Ovary (tissue), 7 donors: ENCODE measurements at regions not wholly inside any gene's neighbourhood (a gene's known extent, or its start where the extent isn't known, plus 50 kb on each side); places are given as distances from the start of the nearest gene placed in this dataset.

Source experiments
- DNase-seq, 5 donors: peaks; one replicate each; pipeline ENCODE4 v3.0.0-alpha.2; 2019 to 2020
- H3K27ac ChIP-seq, 2 donors: fragments of 200-600 bp; one replicate each; pipeline versions ENCODE4 v1.5.1 to v1.8.0; 2019 to 2022
- H3K27me3 ChIP-seq: fragments of 200-600 bp; one replicate; pipeline ENCODE4 v1.8.0; 2022
- H3K36me3 ChIP-seq: fragments of 200-600 bp; sonication (generic); one replicate; pipeline ENCODE4 v1.5.1; 2019
- H3K4me1 ChIP-seq: one replicate; pipeline ENCODE4 v1.8.1; 2013; ENCODE audit warnings: mild to moderate bottlenecking, moderate library complexity; ENCODE audit not compliant: insufficient read depth
- H3K4me3 ChIP-seq: fragments of 200-600 bp; sonication (generic); one replicate; pipeline ENCODE4 v1.5.1; 2017
- H3K9me3 ChIP-seq, 2 donors: fragments of 200-600 bp in 1 of 2; sonication (generic) in 1 of 2; one replicate each; pipeline versions ENCODE4 v1.5.1 to v1.8.1; 2013 to 2019; ENCODE audit warnings: mild to moderate bottlenecking in 1 of 2, moderate library complexity in 1 of 2
- EP300 ChIP-seq: sonication (generic); formaldehyde crosslinking; IDR thresholded peaks from one replicate; pipeline ENCODE4 v1.6.1; 2017; ENCODE audit warnings: antibody characterized with exemption
- POLR2A ChIP-seq: fragments of 450-650 bp; IDR thresholded peaks from one replicate; pipeline ENCODE4 v1.6.1; 2017; ENCODE audit warnings: antibody characterized with exemption, mild to moderate bottlenecking, moderate library complexity
- WGBS, 3 donors: extraction: QIAGEN DNeasy Blood & Tissue Kit in 1 of 3; methylation state at CpG; one replicate each; pipeline versions ENCODE4 v1.1.5 to v1.1.7; 2013 to 2017; 5-methylcytosine and 5-hydroxymethylcytosine counted together
- intact Hi-C, 4 donors: fragments of 100-400 bp; cut with DNase I; formaldehyde crosslinking; loops; one replicate each; pipeline versions ENCODE4 v1.11.0 to v1.15.1; 2022 to 2023
- TF ChIP-seq, protein P1 (sequence below), 3 donors: fragments of 450-650 bp in 2 of 3; fragments of 200-600 bp in 1 of 3; IDR thresholded peaks; one replicate each; pipeline versions ENCODE4 v1.5.1 to v1.8.0; 2016 to 2022; ENCODE audit warnings: antibody characterized with exemption in 3 of 3, mild to moderate bottlenecking in 1 of 3
- donor health status: DM: no; HTN: no; CAD: no; lungs with moderate emphysema.
- donor health status: DM: no; HTN: no; CAD: no.
- donor health status: Bipolar disorder and iron deficiency.
- donor health status: DM: no; HTN: no; CAD: no.
- donor health status: DM: yes; HTN: yes; CAD: no.

DNA sequence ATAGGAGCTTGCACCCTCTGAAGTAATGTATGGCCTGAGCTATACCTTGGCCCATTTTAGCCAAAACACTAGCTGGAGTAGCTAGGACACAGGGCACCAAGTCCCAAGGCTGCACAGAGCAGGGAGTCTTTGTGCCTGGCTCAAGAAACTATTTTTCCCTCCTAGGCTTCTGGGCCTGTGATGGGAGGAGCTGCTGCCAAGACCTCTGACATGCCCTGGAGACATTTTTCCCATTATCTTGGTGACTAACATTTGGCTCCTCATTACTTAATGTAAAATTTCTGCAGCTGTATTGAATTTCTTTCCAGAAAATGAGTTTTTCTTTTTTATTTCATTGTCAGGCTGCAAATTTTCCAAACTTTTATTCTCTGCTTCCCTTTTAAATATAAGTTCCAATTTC is 1099.2 kb downstream of the CDH18 start:
- H3K9me3 ChIP-seq = no peaks in the 10 kb centered on the region
- intact Hi-C loops = no loop called here
- no peak overlapping the region for H3K27ac ChIP-seq
- DNase-seq = no peak
- no peak overlapping the region for H3K4me3 ChIP-seq
- H3K27me3 ChIP-seq = no peaks in the 10 kb centered on the region
- TF ChIP-seq EP300 (no peak), POLR2A (no peak)
- TF ChIP-seq, protein P1, sequence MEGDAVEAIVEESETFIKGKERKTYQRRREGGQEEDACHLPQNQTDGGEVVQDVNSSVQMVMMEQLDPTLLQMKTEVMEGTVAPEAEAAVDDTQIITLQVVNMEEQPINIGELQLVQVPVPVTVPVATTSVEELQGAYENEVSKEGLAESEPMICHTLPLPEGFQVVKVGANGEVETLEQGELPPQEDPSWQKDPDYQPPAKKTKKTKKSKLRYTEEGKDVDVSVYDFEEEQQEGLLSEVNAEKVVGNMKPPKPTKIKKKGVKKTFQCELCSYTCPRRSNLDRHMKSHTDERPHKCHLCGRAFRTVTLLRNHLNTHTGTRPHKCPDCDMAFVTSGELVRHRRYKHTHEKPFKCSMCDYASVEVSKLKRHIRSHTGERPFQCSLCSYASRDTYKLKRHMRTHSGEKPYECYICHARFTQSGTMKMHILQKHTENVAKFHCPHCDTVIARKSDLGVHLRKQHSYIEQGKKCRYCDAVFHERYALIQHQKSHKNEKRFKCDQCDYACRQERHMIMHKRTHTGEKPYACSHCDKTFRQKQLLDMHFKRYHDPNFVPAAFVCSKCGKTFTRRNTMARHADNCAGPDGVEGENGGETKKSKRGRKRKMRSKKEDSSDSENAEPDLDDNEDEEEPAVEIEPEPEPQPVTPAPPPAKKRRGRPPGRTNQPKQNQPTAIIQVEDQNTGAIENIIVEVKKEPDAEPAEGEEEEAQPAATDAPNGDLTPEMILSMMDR (IDR thresholded peaks at IDR 0.05) = no peak
- no peaks in the 10 kb centered on the region for H3K36me3 ChIP-seq
- H3K4me1 ChIP-seq = no peaks in the 10 kb centered on the region

DNA sequence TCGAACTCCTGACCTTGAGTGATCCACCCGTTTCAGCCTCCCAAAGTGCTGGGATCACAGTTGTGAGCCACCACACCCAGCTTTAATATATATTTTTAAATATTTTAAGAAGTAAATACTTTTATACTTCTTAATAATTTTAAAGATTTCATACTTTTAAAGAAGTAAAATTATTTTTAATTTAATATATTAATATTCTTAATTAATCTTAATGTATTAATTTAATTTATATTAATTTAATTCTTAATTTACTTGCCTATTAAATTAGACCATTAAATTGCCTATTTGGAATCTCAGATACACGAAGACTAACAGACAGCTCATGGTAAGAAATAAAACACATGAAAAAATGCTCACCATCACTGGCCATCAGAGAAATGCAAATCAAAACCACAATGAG is 1087.4 kb downstream of the CDH18 start:
- H3K4me1 ChIP-seq = no peaks in the 10 kb centered on the region
- H3K36me3 ChIP-seq = no peaks in the 10 kb centered on the region
- no peaks in the 10 kb centered on the region for H3K27me3 ChIP-seq
- DNase-seq = no peak
- intact Hi-C loops = no loop called here
- no peak overlapping the region for H3K27ac ChIP-seq
- 75 to 85% (median 84%) methylated on average over 3 of the region's 3 CpGs for WGBS, 3 donors
- no peak overlapping the region for H3K4me3 ChIP-seq
- H3K9me3 ChIP-seq = peaks cover 0 to 3% of the 10 kb centered on the region in 2 donors
- TF ChIP-seq, protein P1 (IDR thresholded peaks at IDR 0.05) = no peak
- no peak for TF ChIP-seq EP300
- no peak for TF ChIP-seq POLR2A

DNA sequence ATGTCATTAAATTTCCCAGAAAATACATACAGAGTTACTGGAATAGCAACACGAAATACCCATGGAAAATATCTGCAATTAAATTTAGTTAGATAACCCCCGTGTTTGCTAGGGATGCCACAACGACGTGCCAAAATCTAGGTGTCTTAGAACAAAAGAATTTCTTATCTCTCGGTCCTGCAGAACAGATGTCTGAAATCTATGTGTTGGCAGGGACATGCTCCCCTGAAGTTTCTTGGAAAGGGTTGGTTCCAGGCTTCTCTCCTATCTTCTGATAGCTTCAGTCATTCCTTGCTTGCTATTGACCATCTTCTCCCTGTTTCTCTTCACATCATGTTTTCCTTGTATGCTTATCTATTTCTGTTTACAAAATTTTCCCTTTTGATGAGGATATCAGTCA is 1067.0 kb downstream of the CDH18 start:
- Histone ChIP-seq H3K36me3 (no peaks in the 10 kb centered on the region), H3K4me1 (no peaks in the 10 kb centered on the region), H3K27ac (no peak overlapping the region), H3K27me3 (no peaks in the 10 kb centered on the region), H3K4me3 (no peak overlapping the region), H3K9me3 (no peaks in the 10 kb centered on the region)
- DNase-seq = no peak
- intact Hi-C loops = no loop called here
- 19 to 47% (median 19%) methylated on average over 5 of the region's 5 CpGs for WGBS, 3 donors
- TF ChIP-seq POLR2A = no peak
- TF ChIP-seq, protein P1 (IDR thresholded peaks at IDR 0.05) = no peak
- no peak for TF ChIP-seq EP300

DNA sequence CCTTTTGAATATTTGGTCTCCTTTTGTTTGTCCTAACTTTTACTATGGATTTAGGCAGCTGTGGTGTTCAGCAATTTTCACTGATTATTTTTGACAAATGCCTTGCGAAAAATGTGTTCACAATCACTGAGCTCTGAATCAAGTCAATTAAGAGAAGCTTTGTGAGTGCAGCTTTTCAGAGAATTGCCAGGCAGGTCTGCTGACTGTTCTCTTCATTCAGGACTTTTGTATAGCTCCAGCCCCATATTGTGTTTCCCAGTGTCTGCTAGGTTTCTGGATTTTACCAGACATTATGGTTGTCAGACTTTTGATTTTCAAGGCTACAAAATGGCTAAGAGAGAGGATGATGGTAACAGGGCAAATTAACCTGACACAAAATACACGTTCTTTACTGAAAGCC is 1055.9 kb downstream of the CDH18 start:
- intact Hi-C loops = no loop called here
- H3K27ac ChIP-seq = no peak overlapping the region
- H3K27me3 ChIP-seq = no peaks in the 10 kb centered on the region
- no peak for TF ChIP-seq EP300
- TF ChIP-seq, protein P1 (IDR thresholded peaks at IDR 0.05) = no peak
- no peak for TF ChIP-seq POLR2A
- no peaks in the 10 kb centered on the region for H3K4me1 ChIP-seq
- DNase-seq = no peak
- H3K4me3 ChIP-seq = no peak overlapping the region
- H3K9me3 ChIP-seq = no peaks in the 10 kb centered on the region
- no peaks in the 10 kb centered on the region for H3K36me3 ChIP-seq
- WGBS, 3 donors = 68 to 77% (median 77%) methylated on average over 2 of the region's 2 CpGs

DNA sequence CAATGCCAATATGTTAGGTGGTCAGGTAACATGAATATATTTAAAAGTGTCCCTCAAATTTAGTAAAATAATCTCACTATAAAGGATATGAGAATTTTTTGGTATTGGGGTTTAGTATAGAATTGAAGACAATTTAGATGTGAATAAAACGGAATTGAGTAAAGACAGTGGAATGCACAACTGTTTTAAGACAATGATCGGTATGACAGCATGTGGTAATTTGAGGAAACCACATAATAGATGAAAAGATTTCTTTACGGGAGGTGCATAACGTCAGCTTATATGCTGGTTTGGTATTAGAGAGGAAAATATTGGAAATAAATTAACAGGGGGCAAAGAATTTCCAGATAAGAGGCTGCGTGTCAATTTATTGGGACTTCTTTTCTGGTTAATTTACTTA is 1043.2 kb downstream of the CDH18 start:
- Histone ChIP-seq H3K36me3 (no peaks in the 10 kb centered on the region), H3K4me1 (no peaks in the 10 kb centered on the region), H3K27ac (no peak overlapping the region), H3K9me3 (no peaks in the 10 kb centered on the region), H3K4me3 (no peak overlapping the region), H3K27me3 (no peaks in the 10 kb centered on the region)
- no peak for DNase-seq
- intact Hi-C loops = no loop called here
- TF ChIP-seq, protein P1 (IDR thresholded peaks at IDR 0.05) = no peak
- TF ChIP-seq EP300 (no peak), POLR2A (no peak)
- WGBS, 3 donors = 72 to 81% (median 78%) methylated on average over 5 of the region's 5 CpGs
